CD14-positive monocyte (primary cell): ENCODE measurements at regions not wholly inside any gene's neighbourhood (a gene's known extent, or its start where the extent isn't known, plus 50 kb on each side); places are given as distances from the start of the nearest gene placed in this dataset.

Source experiments
- DNase-seq, 3 donors: peaks; one replicate each; pipeline ENCODE4 v3.0.0-alpha.2; 2011 to 2022
- H2AFZ ChIP-seq: 2 replicates; pipeline ENCODE4 v1.6.0; 2012; ENCODE audit warnings: mild to moderate bottlenecking, low read depth, low read length, inconsistent platforms; ENCODE audit not compliant: insufficient read depth, poor library complexity, severe bottlenecking
- H3K27ac ChIP-seq, 2 donors: 1 replicate in 1 of 2; 2 replicates in 1 of 2; pipeline ENCODE4 v1.5.1; 2012 to 2013; ENCODE audit warnings: low read length in 2 of 2, control low read depth in 1 of 2, inconsistent platforms in 1 of 2, low read depth in 1 of 2, mild to moderate bottlenecking in 1 of 2
- H3K27me3 ChIP-seq, 2 donors: one replicate each; pipeline versions ENCODE4 v1.6.0 to v1.6.1; 2011 to 2013; ENCODE audit warnings: low read length in 2 of 2; ENCODE audit not compliant: control insufficient read depth in 2 of 2, insufficient read depth in 2 of 2
- H3K36me3 ChIP-seq, 2 donors: replicated peaks in 1 of 2; 1 replicate in 1 of 2; 2 replicates in 1 of 2; pipeline versions ENCODE4 v1.5.1 to v1.6.1; 2012 to 2013; ENCODE audit warnings: low read length in 2 of 2, control low read depth in 1 of 2, inconsistent platforms in 1 of 2, mild to moderate bottlenecking in 1 of 2; ENCODE audit not compliant: insufficient read depth in 2 of 2, control insufficient read depth in 1 of 2
- H3K4me1 ChIP-seq, 2 donors: 1 replicate in 1 of 2; 2 replicates in 1 of 2; pipeline versions ENCODE4 v1.5.1 to v1.6.1; 2012 to 2013; ENCODE audit warnings: low read length in 2 of 2, control low read depth in 1 of 2, inconsistent platforms in 1 of 2, mild to moderate bottlenecking in 1 of 2, moderate library complexity in 1 of 2; ENCODE audit not compliant: insufficient read depth in 2 of 2, control insufficient read depth in 1 of 2
- H3K4me2 ChIP-seq: replicated peaks from 2 replicates; pipeline ENCODE3; 2012; ENCODE audit warnings: low read length, moderate library complexity, mild to moderate bottlenecking; ENCODE audit not compliant: poor library complexity, severe bottlenecking; ENCODE audit errors: extremely low read depth
- H3K4me3 ChIP-seq, 3 experiments: fragments of 200-600 bp in 1 of 3; sonication (generic) in 1 of 3; replicated peaks in 1 of 3; 1 replicate in 2 of 3; 2 replicates in 1 of 3; pipeline ENCODE4 v1.5.1; 2011 to 2013; ENCODE audit warnings: low read length in 3 of 3, mild to moderate bottlenecking in 3 of 3, control low read depth in 2 of 3, low read depth in 2 of 3, inconsistent platforms in 1 of 3, moderate library complexity in 1 of 3
- H3K79me2 ChIP-seq: 2 replicates; pipeline ENCODE4 v1.6.0; 2012; ENCODE audit warnings: mild to moderate bottlenecking, control low read depth, inconsistent platforms, low read length, moderate library complexity; ENCODE audit not compliant: insufficient read depth
- H3K9ac ChIP-seq: 2 replicates; pipeline ENCODE4 v1.6.0; 2017; ENCODE audit warnings: low read length, mild to moderate bottlenecking; ENCODE audit not compliant: insufficient read depth, poor library complexity, severe bottlenecking
- H3K9me3 ChIP-seq, 2 donors: replicated peaks in 1 of 2; 1 replicate in 1 of 2; 2 replicates in 1 of 2; pipeline versions ENCODE4 v1.5.1 to v1.6.1; 2012 to 2013; ENCODE audit warnings: low read length in 2 of 2, control low read depth in 1 of 2; ENCODE audit not compliant: control insufficient read depth in 1 of 2, insufficient read depth in 1 of 2
- H4K20me1 ChIP-seq: 2 replicates; pipeline ENCODE4 v1.6.0; 2012; ENCODE audit warnings: mild to moderate bottlenecking, low read length, control low read depth, moderate library complexity; ENCODE audit not compliant: insufficient read depth
- H3K27ac Mint-ChIP-seq, 7 donors: one replicate each; pipeline ENCODE4 v1.8.0; 2020; ENCODE audit warnings: mild to moderate bottlenecking in 7 of 7, mixed read lengths in 7 of 7, moderate library complexity in 6 of 7, inconsistent platforms in 2 of 7
- H3K27me3 Mint-ChIP-seq, 3 donors: one replicate each; pipeline ENCODE4 v1.8.0; 2021 to 2022; ENCODE audit warnings: low read depth in 3 of 3, mild to moderate bottlenecking in 3 of 3, mixed read lengths in 3 of 3, moderate library complexity in 3 of 3, inconsistent platforms in 1 of 3
- H3K36me3 Mint-ChIP-seq, 2 donors: one replicate each; pipeline ENCODE4 v1.8.0; 2020; ENCODE audit warnings: mixed read lengths in 2 of 2, inconsistent platforms in 1 of 2, mild to moderate bottlenecking in 1 of 2
- H3K4me1 Mint-ChIP-seq: one replicate; pipeline ENCODE4 v1.8.0; 2020; ENCODE audit warnings: mild to moderate bottlenecking, mixed read lengths
- H3K4me3 Mint-ChIP-seq, 2 donors: one replicate each; pipeline ENCODE4 v1.8.0; 2020; ENCODE audit warnings: mild to moderate bottlenecking in 2 of 2, mixed read lengths in 2 of 2, moderate library complexity in 1 of 2
- H3K9me3 Mint-ChIP-seq, 7 donors: one replicate each; pipeline ENCODE4 v1.8.0; 2020 to 2022; ENCODE audit warnings: mixed read lengths in 7 of 7, mild to moderate bottlenecking in 6 of 7, moderate library complexity in 6 of 7, inconsistent platforms in 2 of 7
- WGBS: methylation state at CpG from one replicate; pipeline ENCODE4 v1.1.5; 2013; ENCODE audit warnings: missing lambda C conversion rate; ENCODE audit not compliant: insufficient coverage; 5-methylcytosine and 5-hydroxymethylcytosine counted together
- intact Hi-C, 2 donors: fragments of 100-400 bp; cut with micrococcal nuclease; formaldehyde crosslinking; loops; one replicate each; pipeline versions ENCODE4 v1.15.0 to v1.15.1; 2023
- TF ChIP-seq, protein P1 (sequence below): fragments of 200-600 bp; IDR thresholded peaks from one replicate; pipeline ENCODE4 v1.8.0; 2022; ENCODE audit warnings: antibody characterized with exemption, mild to moderate bottlenecking

DNA sequence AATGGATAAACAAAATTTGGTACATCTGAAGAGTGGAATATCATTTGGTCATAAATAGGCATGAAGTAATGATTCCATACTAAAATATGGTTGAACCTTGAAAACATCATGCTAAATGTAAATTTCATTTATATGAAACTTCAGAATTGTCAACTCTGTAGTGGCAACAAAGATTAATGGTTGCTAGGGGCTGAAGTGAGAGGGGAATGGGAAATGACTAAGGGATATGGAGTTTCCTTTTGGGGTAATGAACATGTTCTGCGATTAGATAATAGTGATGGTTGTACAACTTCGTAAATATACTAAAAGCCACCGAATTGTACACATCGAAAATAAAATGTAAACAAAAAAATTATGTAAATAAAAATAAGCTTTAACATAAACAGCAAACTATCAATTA is 384.1 kb upstream of the STEAP1 start:
- Histone ChIP-seq H3K4me2 (no peak overlapping the region), H3K9me3 (no peaks in the 10 kb centered on the region), H3K4me3 (no peak overlapping the region), H3K79me2 (no peaks in the 10 kb centered on the region), H3K36me3 (no peaks in the 10 kb centered on the region), H2AFZ (no peak overlapping the region), H3K27ac (no peak overlapping the region), H4K20me1 (no peaks in the 10 kb centered on the region), H3K4me1 (no peaks in the 10 kb centered on the region), H3K9ac (no peak overlapping the region), H3K27me3 (no peaks in the 10 kb centered on the region)
- TF ChIP-seq, protein P1, sequence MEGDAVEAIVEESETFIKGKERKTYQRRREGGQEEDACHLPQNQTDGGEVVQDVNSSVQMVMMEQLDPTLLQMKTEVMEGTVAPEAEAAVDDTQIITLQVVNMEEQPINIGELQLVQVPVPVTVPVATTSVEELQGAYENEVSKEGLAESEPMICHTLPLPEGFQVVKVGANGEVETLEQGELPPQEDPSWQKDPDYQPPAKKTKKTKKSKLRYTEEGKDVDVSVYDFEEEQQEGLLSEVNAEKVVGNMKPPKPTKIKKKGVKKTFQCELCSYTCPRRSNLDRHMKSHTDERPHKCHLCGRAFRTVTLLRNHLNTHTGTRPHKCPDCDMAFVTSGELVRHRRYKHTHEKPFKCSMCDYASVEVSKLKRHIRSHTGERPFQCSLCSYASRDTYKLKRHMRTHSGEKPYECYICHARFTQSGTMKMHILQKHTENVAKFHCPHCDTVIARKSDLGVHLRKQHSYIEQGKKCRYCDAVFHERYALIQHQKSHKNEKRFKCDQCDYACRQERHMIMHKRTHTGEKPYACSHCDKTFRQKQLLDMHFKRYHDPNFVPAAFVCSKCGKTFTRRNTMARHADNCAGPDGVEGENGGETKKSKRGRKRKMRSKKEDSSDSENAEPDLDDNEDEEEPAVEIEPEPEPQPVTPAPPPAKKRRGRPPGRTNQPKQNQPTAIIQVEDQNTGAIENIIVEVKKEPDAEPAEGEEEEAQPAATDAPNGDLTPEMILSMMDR: no peak
- H3K36me3 Mint-ChIP-seq: no peaks in the 10 kb centered on the region
- no peak overlapping the region for H3K4me3 Mint-ChIP-seq
- no peaks in the 10 kb centered on the region for H3K4me1 Mint-ChIP-seq
- no peak for DNase-seq
- peaks cover 0 to 4% (median 0%) of the 10 kb centered on the region in 7 donors for H3K9me3 Mint-ChIP-seq
- H3K27ac Mint-ChIP-seq: no peak overlapping the region
- peaks cover 0 to 2% (median 1%) of the 10 kb centered on the region in 3 donors for H3K27me3 Mint-ChIP-seq
- WGBS: no CpG with 5 or more reads among the region's 4 CpGs
- intact Hi-C loops: no loop called here

- H3K4me2 ChIP-seq: no peak overlapping the region
- no CpG with 5 or more reads among the region's 3 CpGs for WGBS
- H3K4me3 Mint-ChIP-seq: no peak overlapping the region
These were observed 383.1 kb upstream of the STEAP1 start for GRCh38 chr7:89771003-89771636.

More at GRCh38 chr7:89771003-89771636, 383.1 kb upstream of the STEAP1 start:
- peaks cover 0 to 4% (median 0%) of the 10 kb centered on the region in 7 donors for H3K9me3 Mint-ChIP-seq
- no peaks in the 10 kb centered on the region for H4K20me1 ChIP-seq
- H3K27me3 Mint-ChIP-seq: peaks cover 0 to 2% (median 1%) of the 10 kb centered on the region in 3 donors
- DNase-seq: no peak
- H3K27ac ChIP-seq: no peak overlapping the region
- H3K36me3 Mint-ChIP-seq: no peaks in the 10 kb centered on the region
- H3K4me1 ChIP-seq: no peaks in the 10 kb centered on the region
- no peaks in the 10 kb centered on the region for H3K79me2 ChIP-seq
- TF ChIP-seq, protein P1: no peak
- H3K4me3 ChIP-seq: no peak overlapping the region
- no peak overlapping the region for H2AFZ ChIP-seq
- H3K27me3 ChIP-seq: no peaks in the 10 kb centered on the region
- no peaks in the 10 kb centered on the region for H3K9me3 ChIP-seq
- no peak overlapping the region for H3K27ac Mint-ChIP-seq
- intact Hi-C loops: no loop called here
- no peaks in the 10 kb centered on the region for H3K4me1 Mint-ChIP-seq
- no peaks in the 10 kb centered on the region for H3K36me3 ChIP-seq
- no peak overlapping the region for H3K9ac ChIP-seq
